Mucosa of stomach (tissue), 1 donor: ENCODE measurements at regions not wholly inside any gene's neighbourhood (a gene's known extent, or its start where the extent isn't known, plus 50 kb on each side); places are given as distances from the start of the nearest gene placed in this dataset.

ENCODE experiments used
- H3K27me3 ChIP-seq: one replicate; pipeline ENCODE4 v1.7.0; 2013; ENCODE audit warnings: mild to moderate bottlenecking, low read length; ENCODE audit not compliant: control insufficient read depth, insufficient read depth
- H3K36me3 ChIP-seq: one replicate; pipeline ENCODE4 v1.7.0; 2013; ENCODE audit warnings: low read length; ENCODE audit not compliant: control insufficient read depth, insufficient read depth
- H3K4me1 ChIP-seq: one replicate; pipeline ENCODE4 v1.7.0; 2013; ENCODE audit warnings: mild to moderate bottlenecking, low read length; ENCODE audit not compliant: control insufficient read depth, insufficient read depth
- H3K4me3 ChIP-seq: one replicate; pipeline ENCODE4 v1.7.0; 2013; ENCODE audit warnings: low read length
- H3K9ac ChIP-seq: one replicate; pipeline ENCODE4 v1.7.0; 2013; ENCODE audit warnings: mild to moderate bottlenecking, low read length, moderate library complexity
- H3K9me3 ChIP-seq: one replicate; pipeline ENCODE4 v1.7.0; 2013; ENCODE audit warnings: mild to moderate bottlenecking, low read length, moderate library complexity; ENCODE audit not compliant: control insufficient read depth
- donor health status: Pancreatic carcinoma.

- Histone ChIP-seq H3K9ac (no peak overlapping the region), H3K36me3 (no peaks in the 10 kb centered on the region), H3K4me3 (no peak overlapping the region), H3K9me3 (no peaks in the 10 kb centered on the region), H3K4me1 (peaks cover 6% of the 10 kb centered on the region), H3K27me3 (no peaks in the 10 kb centered on the region)
These were observed 274.0 kb downstream of the BRD1 start for GRCh38 chr22:49553518-49554295.

GRCh38 chr22:49553076-49553475, 274.6 kb downstream of the BRD1 start:
- Histone ChIP-seq H3K9me3 (no peaks in the 10 kb centered on the region), H3K4me3 (no peak overlapping the region), H3K36me3 (no peaks in the 10 kb centered on the region), H3K9ac (no peak overlapping the region), H3K4me1 (peaks cover 12% of the 10 kb centered on the region), H3K27me3 (no peaks in the 10 kb centered on the region)

GRCh38 chr22:49551897-49552614, 275.6 kb downstream of the BRD1 start:
- Histone ChIP-seq H3K27me3 (no peaks in the 10 kb centered on the region), H3K9me3 (no peaks in the 10 kb centered on the region), H3K9ac (no peak overlapping the region), H3K4me1 (peaks cover 15% of the 10 kb centered on the region), H3K36me3 (no peaks in the 10 kb centered on the region), H3K4me3 (no peak overlapping the region)

- Histone ChIP-seq H3K9ac (no peak overlapping the region), H3K36me3 (no peaks in the 10 kb centered on the region), H3K4me3 (no peak overlapping the region), H3K4me1 (peaks cover 15% of the 10 kb centered on the region), H3K27me3 (no peaks in the 10 kb centered on the region), H3K9me3 (no peaks in the 10 kb centered on the region)
These were observed 276.2 kb downstream of the BRD1 start for GRCh38 chr22:49551446-49551845.

GRCh38 chr22:49550766-49551362, 276.8 kb downstream of the BRD1 start:
- Histone ChIP-seq H3K27me3 (no peaks in the 10 kb centered on the region), H3K36me3 (no peaks in the 10 kb centered on the region), H3K4me1 (peaks cover 15% of the 10 kb centered on the region), H3K9ac (no peak overlapping the region), H3K9me3 (no peaks in the 10 kb centered on the region), H3K4me3 (no peak overlapping the region)

- no peak overlapping the region for H3K4me3 ChIP-seq
- no peaks in the 10 kb centered on the region for H3K36me3 ChIP-seq
- peaks cover 15% of the 10 kb centered on the region for H3K4me1 ChIP-seq
- H3K27me3 ChIP-seq, result no peaks in the 10 kb centered on the region
- no peak overlapping the region for H3K9ac ChIP-seq
- no peaks in the 10 kb centered on the region for H3K9me3 ChIP-seq
These were observed 277.6 kb downstream of the BRD1 start for GRCh38 chr22:49550141-49550430.

GRCh38 chr22:49549256-49550140, 278.2 kb downstream of the BRD1 start:
- no peaks in the 10 kb centered on the region for H3K27me3 ChIP-seq
- no peak overlapping the region for H3K4me3 ChIP-seq
- no peaks in the 10 kb centered on the region for H3K36me3 ChIP-seq
- H3K9me3 ChIP-seq, result no peaks in the 10 kb centered on the region
- peaks cover 15% of the 10 kb centered on the region for H3K4me1 ChIP-seq
- no peak overlapping the region for H3K9ac ChIP-seq

- no peaks in the 10 kb centered on the region for H3K27me3 ChIP-seq
These were observed 279.1 kb downstream of the BRD1 start for GRCh38 chr22:49548356-49549202.

GRCh38 chr22:49547751-49548239, 279.9 kb downstream of the BRD1 start:
- Histone ChIP-seq H3K9ac (no peak overlapping the region), H3K9me3 (no peaks in the 10 kb centered on the region), H3K4me1 (peaks cover 15% of the 10 kb centered on the region), H3K4me3 (no peak overlapping the region), H3K36me3 (no peaks in the 10 kb centered on the region), H3K27me3 (no peaks in the 10 kb centered on the region)

More at GRCh38 chr22:49548356-49549202, 279.1 kb downstream of the BRD1 start:
- Histone ChIP-seq H3K9ac (no peak overlapping the region), H3K4me1 (peaks cover 15% of the 10 kb centered on the region), H3K9me3 (no peaks in the 10 kb centered on the region), H3K36me3 (no peaks in the 10 kb centered on the region), H3K4me3 (no peak overlapping the region)

GRCh38 chr22:49546811-49547585, 280.7 kb downstream of the BRD1 start:
- Histone ChIP-seq H3K27me3 (no peaks in the 10 kb centered on the region), H3K9ac (no peak overlapping the region), H3K4me1 (peaks cover 15% of the 10 kb centered on the region), H3K9me3 (no peaks in the 10 kb centered on the region), H3K4me3 (no peak overlapping the region), H3K36me3 (no peaks in the 10 kb centered on the region)
